Memory B cell (primary cell): ENCODE measurements at regions not wholly inside any gene's neighbourhood (a gene's known extent, or its start where the extent isn't known, plus 50 kb on each side); places are given as distances from the start of the nearest gene placed in this dataset.
"Not testable (repeated sequence)": the region's sequence is repeated elsewhere in the genome, so short reads cannot be mapped to it uniquely, and the experiment has no call there.

ENCODE experiments used
- ATAC-seq: fragments of 150-1000 bp; cut with Tn5 transposase; 2 replicates; pipeline ENCODE4 v1.10.0; 2021; ENCODE audit warnings: low read depth, mild to moderate bottlenecking, moderate library complexity
- DNase-seq, 2 donors: peaks; one replicate each; pipeline ENCODE4 v3.0.0; 2022; ENCODE audit warnings: low spot score in 2 of 2
- H3K27ac Mint-ChIP-seq: one replicate; pipeline ENCODE4 v1.8.0; 2022; ENCODE audit warnings: mild to moderate bottlenecking, moderate library complexity, mixed read lengths
- H3K27me3 Mint-ChIP-seq: one replicate; pipeline ENCODE4 v1.8.0; 2022; ENCODE audit warnings: mixed read lengths
- H3K36me3 Mint-ChIP-seq: one replicate; pipeline ENCODE4 v1.8.0; 2022; ENCODE audit warnings: mild to moderate bottlenecking, mixed read lengths
- H3K4me1 Mint-ChIP-seq: one replicate; pipeline ENCODE4 v1.8.0; 2022; ENCODE audit warnings: mixed read lengths
- H3K4me3 Mint-ChIP-seq: one replicate; pipeline ENCODE4 v1.8.0; 2022; ENCODE audit warnings: mild to moderate bottlenecking, moderate library complexity, mixed read lengths
- H3K9me3 Mint-ChIP-seq: one replicate; pipeline ENCODE4 v1.8.0; 2022; ENCODE audit warnings: mixed read lengths

DNA sequence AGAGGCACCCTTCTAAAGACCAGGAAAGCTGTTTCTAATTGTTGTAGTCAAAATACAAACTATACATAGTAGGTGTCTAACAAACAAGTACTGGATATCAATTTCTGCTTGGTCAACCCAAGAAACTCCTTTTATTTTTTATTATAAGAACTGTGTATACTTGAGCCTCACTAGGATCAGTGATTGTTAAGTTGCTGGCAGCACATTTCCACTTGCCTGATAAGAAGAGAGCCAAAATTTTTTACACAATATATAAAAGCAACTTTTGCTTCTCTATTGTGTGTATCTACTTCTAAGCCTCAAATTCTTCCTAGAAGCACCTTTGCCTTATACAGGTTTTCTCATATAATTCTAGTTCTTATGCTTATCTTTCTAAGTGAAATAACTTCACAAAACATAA, 703.0 kb upstream of the EPHA5 start:
- H3K9me3 Mint-ChIP-seq: peaks cover 3% of the 10 kb centered on the region
- DNase-seq (no peak), ATAC-seq (no peak)
- H3K27ac Mint-ChIP-seq: no peak overlapping the region
- H3K36me3 Mint-ChIP-seq: no peaks in the 10 kb centered on the region
- no peaks in the 10 kb centered on the region for H3K27me3 Mint-ChIP-seq
- no peak overlapping the region for H3K4me3 Mint-ChIP-seq
- H3K4me1 Mint-ChIP-seq: no peaks in the 10 kb centered on the region

DNA sequence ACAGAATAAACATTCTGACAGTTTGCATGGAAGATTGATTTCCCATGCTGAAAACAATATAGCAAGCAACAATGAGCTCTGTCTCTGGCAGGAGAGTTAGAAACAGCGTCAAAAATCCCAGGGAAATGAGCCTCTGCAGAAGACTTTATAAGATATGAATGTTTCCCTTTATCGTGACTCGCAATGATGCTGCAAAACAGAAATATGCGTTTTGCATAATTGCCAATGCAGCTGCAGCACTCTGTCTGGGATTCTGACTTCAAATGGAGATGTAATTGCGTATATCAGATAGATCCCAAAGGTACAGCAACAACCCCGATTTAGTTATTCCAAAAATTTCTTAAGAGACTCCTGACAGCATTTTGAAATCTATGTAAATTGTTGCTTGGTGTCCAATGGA, 702.4 kb upstream of the EPHA5 start:
- Mint-ChIP-seq H3K27ac (no peak overlapping the region), H3K4me1 (no peaks in the 10 kb centered on the region), H3K9me3 (peaks cover 3% of the 10 kb centered on the region), H3K36me3 (no peaks in the 10 kb centered on the region), H3K4me3 (no peak overlapping the region), H3K27me3 (no peaks in the 10 kb centered on the region)
- no peak for DNase-seq
- ATAC-seq: no peak

DNA sequence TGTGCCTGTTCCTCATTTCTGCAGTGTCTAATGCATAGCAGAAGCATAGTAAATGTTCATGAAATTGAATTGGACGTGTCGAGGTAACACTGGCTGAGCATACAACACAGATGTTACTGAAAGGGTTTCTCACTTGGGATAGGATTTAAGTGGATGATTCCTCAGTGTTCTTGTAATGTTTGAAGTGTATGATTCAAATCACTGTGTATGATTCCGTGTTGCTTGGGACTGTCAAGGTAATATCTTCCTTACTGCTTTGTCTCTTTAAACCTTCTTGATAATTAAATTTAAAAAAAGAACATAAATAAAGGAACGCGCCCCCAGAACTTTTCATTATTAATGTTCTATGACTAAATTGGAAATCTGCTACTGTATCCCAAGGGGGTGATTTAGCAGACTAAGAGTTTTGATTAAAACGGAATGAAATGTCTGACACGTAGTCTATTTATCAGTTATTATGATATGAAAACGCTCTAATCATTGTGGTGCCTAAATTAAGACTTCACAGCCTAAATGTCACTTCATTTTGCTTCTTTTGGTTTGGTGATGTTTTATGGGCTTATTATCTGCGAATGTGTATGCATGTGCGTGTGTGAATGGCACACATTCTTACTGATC, 696.9 kb upstream of the EPHA5 start:
- Mint-ChIP-seq H3K4me3 (no peak overlapping the region), H3K9me3 (peaks cover 3% of the 10 kb centered on the region)
- ATAC-seq: no peak

DNA sequence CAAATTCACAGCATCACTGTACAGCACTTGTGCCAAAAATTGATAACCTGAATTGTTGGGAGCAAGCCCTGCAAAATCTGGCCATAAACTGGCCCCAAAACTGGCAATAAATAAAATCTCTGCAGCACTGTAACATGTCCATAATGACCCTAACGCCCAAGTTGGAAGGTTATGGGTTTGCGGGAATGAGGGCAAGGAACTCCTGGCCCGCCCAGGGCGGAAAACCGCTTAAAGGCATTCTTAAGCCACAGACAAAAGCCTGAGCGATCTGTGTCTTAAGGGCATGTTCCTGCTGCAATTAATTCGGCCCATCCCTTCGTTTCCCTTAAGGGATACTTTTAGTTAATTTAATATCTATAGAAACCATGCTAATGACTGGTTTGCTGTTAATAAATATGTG, 690.1 kb upstream of the EPHA5 start:
- not testable (repeated sequence) for H3K9me3 Mint-ChIP-seq, H3K27ac Mint-ChIP-seq, H3K36me3 Mint-ChIP-seq, H3K27me3 Mint-ChIP-seq, DNase-seq, H3K4me1 Mint-ChIP-seq, ATAC-seq, H3K4me3 Mint-ChIP-seq

More for the DNA sequence above, 696.9 kb upstream of the EPHA5 start:
- Mint-ChIP-seq H3K4me1 (no peaks in the 10 kb centered on the region), H3K36me3 (no peaks in the 10 kb centered on the region), H3K27ac (no peak overlapping the region), H3K27me3 (no peaks in the 10 kb centered on the region)
- no peak for DNase-seq

DNA sequence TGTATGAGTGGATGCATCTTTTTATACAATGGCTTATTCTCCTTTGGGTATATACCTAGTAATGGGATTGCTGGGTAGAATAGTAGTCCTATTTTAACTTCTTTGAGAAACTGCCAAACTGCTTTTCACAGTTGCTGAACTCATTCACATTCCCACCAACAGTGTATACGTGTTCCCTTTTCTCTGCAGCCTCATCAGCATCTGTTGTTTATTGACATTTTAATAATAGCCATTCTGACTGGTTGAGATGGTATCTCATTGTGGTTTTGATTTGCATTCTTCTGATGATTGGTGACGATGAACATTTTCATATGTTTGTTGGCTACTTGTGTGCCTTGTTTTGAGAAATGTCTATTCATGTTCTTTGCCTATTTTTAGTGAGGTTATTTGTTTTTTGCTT, 687.0 kb upstream of the EPHA5 start:
- Mint-ChIP-seq H3K36me3 (no peaks in the 10 kb centered on the region), H3K27me3 (no peaks in the 10 kb centered on the region), H3K4me1 (no peaks in the 10 kb centered on the region), H3K4me3 (no peak overlapping the region), H3K9me3 (peaks cover 3% of the 10 kb centered on the region), H3K27ac (no peak overlapping the region)
- ATAC-seq (no peak), DNase-seq (no peak)

DNA sequence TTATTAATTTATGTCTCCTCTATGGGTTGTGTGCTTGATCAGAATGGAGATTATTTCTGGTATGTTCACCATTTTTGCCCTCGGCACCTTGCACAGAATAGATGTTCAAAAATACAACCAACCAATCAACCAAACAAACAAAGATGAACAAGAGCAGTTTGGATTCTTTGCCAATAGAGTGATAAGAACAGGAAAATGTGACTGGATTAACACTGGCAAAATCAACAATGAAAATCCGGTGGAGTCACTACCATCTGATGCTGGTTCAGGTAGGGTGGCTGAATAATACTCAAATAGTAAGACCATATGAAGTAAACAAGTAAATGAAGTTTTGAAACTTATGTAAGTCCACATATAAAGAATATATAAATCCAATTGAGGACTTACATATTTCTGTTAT, 685.0 kb upstream of the EPHA5 start:
- Mint-ChIP-seq H3K36me3 (no peaks in the 10 kb centered on the region), H3K9me3 (peaks cover 3% of the 10 kb centered on the region), H3K4me1 (no peaks in the 10 kb centered on the region), H3K27ac (no peak overlapping the region), H3K27me3 (no peaks in the 10 kb centered on the region), H3K4me3 (no peak overlapping the region)
- ATAC-seq (no peak), DNase-seq (no peak)

DNA sequence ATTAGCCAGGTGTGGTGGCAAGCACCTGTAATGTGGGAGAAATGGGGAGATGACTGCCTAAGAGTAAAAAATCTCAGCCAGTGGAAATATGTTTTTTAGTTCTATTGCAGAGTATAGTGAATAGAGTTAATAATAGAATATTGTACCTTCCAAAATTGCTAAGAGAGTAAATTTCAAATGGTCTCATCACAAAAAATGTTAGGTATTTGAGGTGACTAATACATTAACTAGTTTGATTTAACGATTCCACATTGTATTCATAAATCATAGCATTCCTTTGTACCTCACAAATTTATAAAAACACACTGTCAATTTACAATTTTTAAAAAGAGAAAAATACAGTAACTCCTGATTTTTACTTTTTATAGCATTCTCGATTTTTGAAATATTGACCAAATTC, 681.5 kb upstream of the EPHA5 start:
- H3K27ac Mint-ChIP-seq: no peak overlapping the region
- H3K27me3 Mint-ChIP-seq: no peaks in the 10 kb centered on the region
- no peaks in the 10 kb centered on the region for H3K36me3 Mint-ChIP-seq
- no peak overlapping the region for H3K4me3 Mint-ChIP-seq
- no peaks in the 10 kb centered on the region for H3K4me1 Mint-ChIP-seq
- DNase-seq (no peak), ATAC-seq (no peak)
- peaks cover 8% of the 10 kb centered on the region for H3K9me3 Mint-ChIP-seq

DNA sequence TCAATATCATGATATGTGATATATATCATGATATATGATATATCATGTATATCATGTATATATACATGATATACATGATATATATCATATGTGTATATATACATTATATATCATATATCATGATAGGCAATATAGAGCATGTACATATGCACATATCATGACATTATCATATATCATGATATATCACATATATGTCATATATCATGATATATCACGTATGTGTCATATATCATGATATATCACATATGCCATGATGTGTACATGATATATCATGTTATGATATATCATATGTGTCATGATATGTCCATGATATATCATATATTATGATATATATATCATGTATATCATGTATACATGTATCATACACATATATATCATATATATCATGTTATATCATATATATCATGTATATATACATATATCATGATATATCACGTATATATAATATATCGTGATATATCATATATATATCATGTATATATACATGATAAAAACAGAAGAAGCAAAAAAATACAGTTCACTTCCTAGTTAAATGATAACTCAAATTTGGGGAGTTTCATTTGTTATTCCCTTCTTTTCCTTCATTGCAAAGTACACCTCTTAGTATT, 670.1 kb upstream of the EPHA5 start:
- H3K27me3 Mint-ChIP-seq: no peaks in the 10 kb centered on the region
- no peak for ATAC-seq
- H3K4me1 Mint-ChIP-seq: no peaks in the 10 kb centered on the region
- DNase-seq: no peak
- H3K4me3 Mint-ChIP-seq: no peak overlapping the region
- no peaks in the 10 kb centered on the region for H3K9me3 Mint-ChIP-seq
- no peak overlapping the region for H3K27ac Mint-ChIP-seq
- H3K36me3 Mint-ChIP-seq: no peaks in the 10 kb centered on the region

DNA sequence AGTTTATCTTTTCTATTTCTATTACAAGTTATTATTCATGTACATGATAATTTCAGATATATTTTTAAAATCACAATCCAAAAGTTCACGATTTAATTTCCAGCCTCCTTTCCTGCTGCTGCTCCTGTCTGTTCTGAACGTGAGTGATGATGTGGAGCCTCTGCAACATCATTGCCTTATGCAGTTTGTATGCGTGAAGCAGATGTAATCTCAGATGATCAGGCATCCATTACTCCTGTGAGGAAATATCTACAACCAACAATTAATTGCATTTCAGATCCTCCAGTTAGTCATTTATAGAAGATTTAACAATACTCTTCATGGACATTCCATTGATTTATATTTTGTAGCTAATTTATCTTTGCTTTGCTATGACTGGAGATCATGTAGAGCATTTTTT, 668.7 kb upstream of the EPHA5 start:
- no peaks in the 10 kb centered on the region for H3K9me3 Mint-ChIP-seq
- no peak overlapping the region for H3K4me3 Mint-ChIP-seq
- H3K4me1 Mint-ChIP-seq: no peaks in the 10 kb centered on the region
- H3K36me3 Mint-ChIP-seq: no peaks in the 10 kb centered on the region
- ATAC-seq (no peak), DNase-seq (no peak)
- H3K27me3 Mint-ChIP-seq: no peaks in the 10 kb centered on the region
- H3K27ac Mint-ChIP-seq: no peak overlapping the region

DNA sequence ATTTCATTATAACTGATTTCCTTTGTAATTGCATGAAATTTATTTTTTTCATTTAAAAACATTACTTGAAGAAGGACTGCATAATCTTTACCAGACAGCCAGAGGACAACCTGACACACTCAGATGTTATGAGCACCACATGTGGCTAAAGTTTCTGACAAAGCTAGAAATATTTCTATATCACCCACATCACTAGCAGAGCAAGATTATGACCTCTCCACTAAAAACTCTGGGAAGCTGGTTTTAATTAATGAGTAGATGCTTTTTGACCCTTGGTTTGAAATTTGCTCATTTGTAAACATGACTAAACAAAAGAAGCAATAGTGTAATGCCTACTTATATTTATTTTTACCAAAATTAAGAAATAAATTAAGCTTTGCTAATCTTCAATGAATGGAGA, 661.5 kb upstream of the EPHA5 start:
- H3K9me3 Mint-ChIP-seq: no peaks in the 10 kb centered on the region
- no peak overlapping the region for H3K4me3 Mint-ChIP-seq
- no peaks in the 10 kb centered on the region for H3K4me1 Mint-ChIP-seq
- no peak overlapping the region for H3K27ac Mint-ChIP-seq
- ATAC-seq (no peak), DNase-seq (no peak)
- no peaks in the 10 kb centered on the region for H3K36me3 Mint-ChIP-seq
- H3K27me3 Mint-ChIP-seq: no peaks in the 10 kb centered on the region

DNA sequence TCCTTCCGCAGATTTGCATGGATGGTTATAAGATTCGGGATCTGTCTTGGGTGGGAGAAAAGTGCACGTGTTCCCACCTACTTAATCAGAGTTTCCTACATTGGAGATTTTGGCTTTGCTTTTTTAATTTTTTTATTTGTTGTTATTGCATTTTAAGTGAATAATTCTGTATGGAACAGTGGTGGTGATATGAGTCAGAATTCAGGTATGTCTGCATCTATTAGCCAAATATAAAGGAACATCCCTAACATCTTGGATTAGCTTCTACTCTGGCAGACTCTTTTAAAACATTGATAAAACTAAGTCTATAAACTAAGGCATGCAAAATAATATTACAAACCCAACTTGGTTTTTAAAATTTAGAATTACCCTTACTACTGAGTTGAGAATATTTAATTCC, 659.8 kb upstream of the EPHA5 start:
- Mint-ChIP-seq H3K9me3 (no peaks in the 10 kb centered on the region), H3K4me1 (no peaks in the 10 kb centered on the region), H3K4me3 (no peak overlapping the region), H3K27ac (no peak overlapping the region), H3K36me3 (no peaks in the 10 kb centered on the region), H3K27me3 (no peaks in the 10 kb centered on the region)
- DNase-seq: no peak
- ATAC-seq: no peak

DNA sequence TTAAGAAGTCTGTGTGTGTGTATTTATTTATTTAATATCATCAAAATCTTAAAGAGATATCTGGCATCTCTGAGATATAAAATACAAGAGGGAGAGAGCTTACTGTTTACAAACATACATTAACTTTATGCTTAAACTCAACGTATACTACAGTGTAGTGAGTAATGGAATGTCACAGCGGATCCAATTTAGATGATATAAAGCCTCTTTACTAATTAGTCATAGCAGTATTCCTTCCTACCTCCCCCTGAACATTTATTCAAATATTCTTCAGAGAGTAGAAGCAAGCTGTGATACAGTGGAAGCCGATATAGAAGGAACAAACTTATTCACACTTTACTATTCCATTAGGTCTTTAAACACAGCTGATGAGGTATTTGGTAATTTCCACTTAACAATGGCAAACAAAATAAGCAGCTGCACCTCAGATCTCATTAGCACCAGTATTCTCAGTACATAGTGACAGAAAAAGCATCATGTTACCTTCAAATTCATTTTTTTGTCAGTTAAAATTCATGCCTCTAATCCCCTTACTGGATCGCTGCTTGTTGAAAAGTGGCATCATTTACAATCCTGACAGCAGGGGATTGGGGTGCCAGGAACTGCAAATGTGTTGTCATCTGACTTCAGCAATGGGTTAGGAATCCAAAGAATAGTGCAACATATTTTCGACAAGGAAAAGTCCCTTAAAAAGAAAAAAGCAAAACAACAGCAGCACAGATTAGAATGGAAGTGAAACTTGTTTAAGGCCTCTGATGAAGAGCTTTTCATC, 658.7 kb upstream of the EPHA5 start:
- no peak for ATAC-seq
- no peak overlapping the region for H3K27ac Mint-ChIP-seq
- H3K9me3 Mint-ChIP-seq: no peaks in the 10 kb centered on the region
- H3K27me3 Mint-ChIP-seq: no peaks in the 10 kb centered on the region
- no peak for DNase-seq
- H3K4me1 Mint-ChIP-seq: no peaks in the 10 kb centered on the region
- H3K4me3 Mint-ChIP-seq: no peak overlapping the region
- no peaks in the 10 kb centered on the region for H3K36me3 Mint-ChIP-seq

DNA sequence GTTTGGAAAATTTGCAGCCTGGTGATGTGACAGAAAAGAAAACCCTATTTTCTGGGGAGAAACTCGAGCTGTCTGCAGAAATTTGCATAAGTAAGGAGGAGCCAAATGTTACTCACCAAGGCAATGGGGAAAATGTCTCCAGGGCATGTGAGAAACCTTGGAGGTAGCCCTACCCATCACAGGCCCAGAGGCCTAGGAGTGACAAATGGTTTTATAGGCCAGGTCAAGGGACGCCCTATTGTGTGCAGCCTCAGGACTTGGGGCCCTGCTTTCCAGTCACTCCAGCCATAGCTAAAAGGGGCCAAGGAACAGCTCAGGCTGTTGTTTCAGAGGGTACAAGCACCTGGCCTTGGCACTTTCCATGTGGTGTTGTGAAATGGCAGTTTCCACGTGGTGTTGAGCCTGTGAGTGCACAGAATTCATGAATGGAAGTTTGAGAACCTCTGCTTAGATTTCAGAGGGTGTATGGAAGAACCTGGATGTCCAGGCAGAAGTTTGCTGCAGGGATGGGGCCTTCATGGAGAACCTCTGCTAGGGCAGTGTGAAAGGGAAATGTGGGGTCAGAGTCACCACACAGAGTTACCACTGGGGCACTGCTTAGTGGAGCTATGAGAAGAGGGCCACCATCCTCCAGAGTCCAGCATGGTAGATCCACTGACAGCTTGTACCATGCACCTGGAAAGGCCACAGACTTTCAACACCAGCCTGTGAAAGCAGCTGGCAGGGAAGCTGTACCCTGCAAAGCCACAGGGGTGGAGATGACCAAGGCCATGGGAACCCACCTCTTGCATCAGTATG, 637.6 kb upstream of the EPHA5 start:
- Mint-ChIP-seq H3K9me3 (peaks cover 11% of the 10 kb centered on the region), H3K27me3 (no peaks in the 10 kb centered on the region), H3K36me3 (no peaks in the 10 kb centered on the region), H3K4me3 (no peak overlapping the region), H3K27ac (no peak overlapping the region), H3K4me1 (no peaks in the 10 kb centered on the region)
- ATAC-seq: no peak
- DNase-seq: no peak

DNA sequence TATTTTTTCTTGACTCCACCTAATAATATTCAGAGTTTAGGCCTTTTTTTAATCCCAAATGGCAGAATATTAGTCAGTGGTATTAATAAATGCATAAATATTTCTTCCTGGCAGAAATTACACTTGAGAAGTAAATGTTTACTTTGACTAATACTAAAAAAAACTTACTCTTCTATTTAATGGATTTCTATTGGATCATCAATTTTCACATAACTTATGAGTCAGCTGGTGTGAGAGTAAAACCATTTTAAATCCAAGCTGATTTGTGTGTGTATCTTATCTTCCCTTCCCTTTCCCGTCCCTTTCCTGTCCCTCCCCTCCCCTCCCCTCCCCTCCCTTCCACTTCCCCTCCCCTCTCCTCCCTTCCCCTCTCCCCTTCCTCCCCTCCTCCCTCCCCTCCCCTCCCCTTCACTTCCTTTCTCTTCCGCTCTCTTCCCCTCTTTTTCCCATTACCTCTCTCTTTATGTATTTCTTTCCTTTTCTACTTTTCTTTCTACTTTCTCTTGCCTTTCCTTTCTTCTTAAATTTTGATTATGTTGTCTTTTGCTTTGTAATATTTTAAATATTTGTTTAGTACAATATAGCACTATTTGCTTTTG, 630.1 kb upstream of the EPHA5 start:
- Mint-ChIP-seq H3K4me1 (no peaks in the 10 kb centered on the region), H3K27ac (no peak overlapping the region), H3K36me3 (no peaks in the 10 kb centered on the region), H3K4me3 (no peak overlapping the region), H3K9me3 (peaks cover 7% of the 10 kb centered on the region), H3K27me3 (no peaks in the 10 kb centered on the region)
- ATAC-seq (no peak), DNase-seq (no peak)
